ENCODE measurements at regions not wholly inside any gene's neighbourhood (a gene's known extent, or its start where the extent isn't known, plus 50 kb on each side); places are given as distances from the start of the nearest gene placed in this dataset.

DNA sequence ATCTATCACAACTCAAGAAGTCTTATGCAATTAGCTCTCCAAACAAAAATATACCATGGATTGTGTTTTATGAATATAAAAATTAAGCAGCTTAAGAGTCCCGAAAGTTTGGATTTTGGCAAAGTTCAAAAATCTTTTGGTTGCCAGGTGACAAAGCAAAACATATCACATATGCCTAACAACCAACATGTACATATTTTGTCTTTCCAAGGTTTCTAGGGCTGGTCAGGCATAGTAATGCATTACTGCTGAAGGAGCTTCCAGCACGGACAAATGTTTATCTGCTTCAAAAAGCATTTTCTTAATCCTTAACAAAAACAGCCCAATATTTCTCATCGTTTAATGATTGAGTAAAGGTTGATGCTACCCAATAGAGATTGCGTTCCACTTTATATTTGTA is 1327.1 kb upstream of the ZEB2 start:
- no peak for FAIRE-seq

DNA sequence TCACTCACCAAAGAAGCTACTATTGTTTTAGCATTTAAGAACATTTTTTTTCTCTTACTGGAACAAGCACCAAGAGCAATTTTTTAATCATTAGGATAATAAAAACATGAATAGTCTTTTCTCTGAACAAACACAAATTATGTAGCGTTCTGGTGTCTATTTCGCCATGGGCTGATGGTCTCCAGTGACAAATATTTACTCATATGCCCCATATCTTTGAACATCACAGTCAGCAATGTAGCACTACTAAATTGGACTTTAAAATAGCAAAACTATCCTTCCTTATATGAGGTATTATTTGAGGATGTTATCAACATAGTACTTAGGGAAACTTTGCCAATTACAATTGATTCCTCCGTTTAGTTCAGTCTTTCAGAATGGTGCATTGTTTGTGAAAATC is 1326.0 kb upstream of the ZEB2 start:
- FAIRE-seq = no peak

GRCh38 chr2:145845207-145845894 is 1325.4 kb upstream of the ZEB2 start:
- no peak for FAIRE-seq

DNA sequence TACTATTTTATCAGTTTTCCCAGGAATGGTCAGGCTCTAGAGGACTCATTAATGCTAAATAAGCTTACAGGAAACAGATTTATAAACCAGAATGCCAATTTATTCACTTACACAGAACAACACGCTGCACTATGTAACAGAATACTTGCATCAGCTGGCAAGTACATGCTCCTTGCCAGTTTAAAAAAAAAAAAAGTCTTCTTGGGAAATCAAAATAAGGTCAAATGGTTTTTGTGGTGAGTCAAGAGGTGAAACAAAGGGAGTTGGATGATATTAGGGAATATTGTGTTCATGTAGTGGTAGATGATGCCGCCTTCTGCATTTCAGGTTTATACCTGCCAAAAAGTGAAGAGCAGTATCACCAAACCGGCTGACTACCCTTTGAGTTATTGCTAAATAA is 1322.1 kb upstream of the ZEB2 start:
- FAIRE-seq = no peak

DNA sequence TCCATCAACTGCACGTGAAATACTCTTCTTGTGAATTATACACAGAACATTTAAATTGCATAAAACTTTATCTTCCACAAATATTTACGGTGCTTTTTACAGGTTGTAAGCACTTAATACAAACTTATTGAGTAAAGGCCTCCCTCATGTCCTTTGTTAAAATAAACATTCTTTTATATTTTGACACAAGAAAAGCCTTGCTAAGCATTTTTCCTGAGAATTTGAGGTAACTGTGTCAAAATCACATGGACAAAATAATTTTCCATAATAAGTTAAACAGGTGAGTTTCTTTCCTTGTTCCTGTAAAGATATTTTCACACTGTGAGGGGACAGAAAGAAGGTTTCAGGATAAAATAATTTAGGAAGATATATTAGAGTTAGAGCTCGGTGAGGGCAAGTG is 1317.1 kb upstream of the ZEB2 start:
- no peak for FAIRE-seq

DNA sequence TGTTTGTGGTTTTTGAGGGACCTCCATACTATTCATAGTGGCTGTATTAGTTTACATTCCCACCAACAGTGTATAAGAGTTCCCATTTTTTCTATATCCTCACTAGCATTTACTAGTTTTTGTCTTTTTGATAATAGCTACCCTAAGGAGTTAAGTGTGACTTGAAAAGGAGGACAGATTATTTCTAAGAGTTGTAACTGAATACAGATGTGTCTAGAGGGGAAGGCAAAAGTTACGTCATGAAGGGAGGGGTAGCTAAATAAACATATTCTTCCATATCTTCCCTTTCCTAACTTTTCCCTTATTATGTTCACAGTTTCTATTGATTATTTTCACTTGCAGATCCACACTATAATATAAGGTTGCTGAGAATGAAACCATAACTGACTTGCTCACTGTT is 1315.7 kb upstream of the ZEB2 start:
- no peak for FAIRE-seq

- FAIRE-seq = no peak
These were observed 1312.8 kb upstream of the ZEB2 start for GRCh38 chr2:145832681-145833080.

DNA sequence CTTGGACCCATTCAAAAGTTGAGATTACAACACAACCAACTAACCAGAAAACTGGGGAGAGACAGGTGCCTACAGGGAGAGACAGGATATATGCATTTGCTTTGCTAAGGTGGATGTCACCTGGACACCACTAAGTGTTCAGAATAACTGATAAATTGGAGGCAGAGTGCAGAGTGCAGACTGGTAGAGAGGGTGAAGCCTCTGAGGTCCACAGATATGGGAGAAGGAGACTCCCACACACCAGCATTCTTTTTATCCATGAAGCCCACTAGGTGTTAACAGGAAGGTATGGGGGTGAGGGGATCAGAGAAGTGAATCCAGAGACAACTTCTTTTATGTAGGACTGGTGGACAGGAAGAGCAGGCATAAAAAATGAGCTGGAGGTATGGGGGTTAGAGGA is 1310.0 kb upstream of the ZEB2 start:
- no peak for FAIRE-seq

- no peak for FAIRE-seq
These were observed 1307.3 kb upstream of the ZEB2 start for GRCh38 chr2:145827235-145827634.

DNA sequence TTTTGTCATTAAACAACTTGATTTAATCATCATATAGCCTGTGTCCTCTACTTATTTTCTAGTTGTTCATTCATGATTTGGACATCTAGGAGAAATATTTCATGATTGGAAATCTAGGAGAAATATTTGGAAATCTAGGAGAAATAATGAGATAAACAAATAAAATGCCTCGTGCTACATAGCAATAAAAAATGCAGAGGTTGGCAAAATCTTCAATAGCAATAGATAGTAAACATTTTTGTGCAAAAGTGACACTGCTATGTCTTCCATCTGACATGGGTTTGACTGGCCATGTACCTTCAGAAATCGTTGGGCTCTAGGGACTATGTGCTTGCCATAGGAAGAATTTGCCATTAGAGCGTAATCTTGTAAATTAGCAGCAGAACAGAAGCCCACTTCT is 1304.5 kb upstream of the ZEB2 start:
- no peak for FAIRE-seq

- no peak for FAIRE-seq
These were observed 1303.1 kb upstream of the ZEB2 start for GRCh38 chr2:145822892-145823534.

GRCh38 chr2:145820651-145821050 is 1300.7 kb upstream of the ZEB2 start:
- no peak for FAIRE-seq

DNA sequence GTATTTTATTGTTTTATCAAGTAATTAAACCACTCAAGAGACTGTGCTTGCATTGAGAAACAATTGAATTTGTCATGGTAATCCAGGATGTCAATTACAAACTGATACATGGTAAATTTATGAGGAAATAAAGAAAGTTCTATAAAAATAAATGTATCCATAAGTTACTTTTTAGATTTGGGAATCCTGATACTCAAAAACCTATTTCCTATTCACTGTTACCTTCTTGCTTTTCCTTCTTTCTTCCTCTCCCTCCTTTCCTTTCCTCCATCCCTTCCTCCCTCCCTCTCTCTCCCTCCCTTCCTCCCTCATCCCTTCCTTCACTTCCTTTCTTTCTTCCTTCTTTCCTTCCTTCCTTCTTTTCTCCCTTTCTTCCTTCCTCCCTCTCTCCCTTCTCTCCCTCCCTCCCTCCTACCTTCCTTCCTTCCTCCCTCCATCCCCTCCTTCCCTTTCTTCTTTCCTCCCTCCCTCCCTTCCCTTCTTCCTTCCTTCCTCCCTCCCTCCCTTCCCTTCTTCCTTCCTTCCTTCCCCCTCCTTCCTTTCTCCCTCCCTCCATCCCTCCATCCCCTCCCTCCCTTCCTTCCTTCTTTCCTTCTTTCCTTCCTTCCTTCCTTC is 1299.1 kb upstream of the ZEB2 start:
- FAIRE-seq = no peak

DNA sequence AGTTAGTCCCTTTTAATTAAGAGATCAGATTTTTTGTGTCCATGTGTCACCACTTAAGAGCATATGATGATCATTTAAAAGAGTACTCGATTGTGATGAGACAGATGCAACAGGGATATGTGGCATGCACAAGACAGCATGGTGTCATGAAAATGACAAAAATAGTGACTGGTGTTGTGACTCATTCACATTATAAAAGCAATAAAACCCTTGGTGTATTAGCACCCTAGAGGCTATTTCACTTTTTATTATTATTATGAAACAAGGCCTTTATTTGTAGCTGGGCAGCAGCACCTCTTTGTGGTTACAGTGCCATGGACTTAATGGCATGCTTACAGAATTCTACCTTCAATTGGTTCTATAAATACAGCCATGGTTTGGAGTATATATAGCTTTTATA is 1296.0 kb upstream of the ZEB2 start:
- no peak for FAIRE-seq

GRCh38 chr2:145813481-145813880 is 1293.6 kb upstream of the ZEB2 start:
- FAIRE-seq = no peak

DNA sequence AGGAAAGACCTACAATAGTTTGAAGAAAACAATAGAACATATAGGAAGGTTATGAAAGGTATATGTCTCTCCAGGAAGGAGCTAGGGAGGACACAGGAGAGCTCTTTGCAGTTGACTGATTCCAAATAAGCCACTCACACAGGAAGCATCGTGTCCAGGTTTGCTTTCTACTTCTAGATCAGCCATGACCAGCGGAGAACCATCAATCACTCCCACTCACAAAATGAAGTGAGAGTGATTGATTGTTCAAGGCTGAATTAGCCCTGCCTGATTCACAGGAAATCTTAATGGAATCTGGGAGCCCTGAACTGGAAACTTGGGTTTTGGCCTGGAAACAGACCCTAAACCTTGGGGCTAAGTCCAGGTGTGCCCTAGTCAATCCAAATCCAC is 1292.2 kb upstream of the ZEB2 start:
- no peak for FAIRE-seq

DNA sequence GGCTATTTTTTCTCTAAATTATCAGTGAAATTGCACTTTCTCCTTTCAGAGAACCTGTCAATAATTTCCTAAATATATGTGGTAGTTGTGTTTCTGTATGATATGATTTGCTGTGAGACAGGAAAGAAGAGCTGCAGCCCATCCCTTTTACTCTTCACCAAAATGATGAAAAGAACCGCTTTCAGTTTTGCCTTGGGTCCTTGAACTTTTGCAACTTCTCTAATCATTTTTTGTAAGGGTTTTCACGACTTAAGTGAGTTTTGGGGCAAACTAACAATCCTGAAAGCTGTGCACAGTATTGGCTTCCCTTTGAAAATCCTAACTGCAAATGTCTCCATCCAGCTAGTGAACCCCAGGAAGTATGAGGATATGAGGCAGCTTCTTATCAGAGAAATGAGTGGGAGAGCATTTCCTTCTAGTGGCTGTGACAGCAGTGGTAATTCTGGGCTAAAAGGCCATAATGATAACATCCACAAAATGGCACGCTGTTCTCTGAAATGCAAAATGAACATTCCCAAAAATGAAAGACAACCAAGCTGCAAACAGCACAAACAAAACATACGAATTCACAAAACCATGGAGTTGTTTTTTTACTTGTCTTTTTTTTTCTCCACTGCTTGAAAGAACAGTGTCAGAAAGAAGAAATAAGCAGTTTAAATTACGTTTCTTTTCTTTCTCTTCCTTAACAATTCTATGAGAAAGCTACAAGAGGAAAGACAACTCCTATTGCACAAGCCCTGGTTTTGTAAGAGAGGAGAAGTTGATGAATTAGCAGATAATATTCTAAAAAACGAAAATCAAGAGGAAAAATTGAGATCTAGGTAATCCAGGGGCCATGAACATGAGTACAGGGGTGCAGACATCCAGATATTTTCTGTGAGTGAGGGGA is 1291.6 kb upstream of the ZEB2 start:
- FAIRE-seq = no peak

GRCh38 chr2:145807968-145808367 is 1288.0 kb upstream of the ZEB2 start:
- no peak for FAIRE-seq

DNA sequence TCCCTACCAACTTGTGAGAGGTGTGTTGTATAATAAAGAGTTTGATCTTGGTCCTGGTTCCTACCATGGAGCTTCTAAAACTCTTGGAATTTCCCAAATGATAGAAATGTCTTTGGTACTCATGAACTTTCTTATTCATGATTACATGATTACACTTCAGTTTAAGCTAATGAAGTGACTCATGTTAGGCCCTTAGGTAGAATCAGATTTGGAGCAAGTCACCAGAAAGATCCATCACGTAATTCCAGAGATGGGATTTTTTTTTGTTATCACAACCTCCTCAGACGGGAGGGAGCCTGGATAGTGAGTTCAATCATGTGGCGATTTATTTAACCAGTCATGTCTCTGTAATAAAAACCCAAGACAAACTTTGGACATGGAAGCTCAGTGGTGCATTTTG is 1287.6 kb upstream of the ZEB2 start:
- no peak for FAIRE-seq

- FAIRE-seq = no peak
These were observed 1286.6 kb upstream of the ZEB2 start for GRCh38 chr2:145806546-145806945.

- no peak for FAIRE-seq
These were observed 1282.2 kb upstream of the ZEB2 start for GRCh38 chr2:145802133-145802532.

- no peak for FAIRE-seq
These were observed 1281.3 kb upstream of the ZEB2 start for GRCh38 chr2:145801210-145801609.

Measured in TTC549 (cell line).